ENCODE measurements at regions not wholly inside any gene's neighbourhood (a gene's known extent, or its start where the extent isn't known, plus 50 kb on each side); places are given as distances from the start of the nearest gene placed in this dataset.

DNA sequence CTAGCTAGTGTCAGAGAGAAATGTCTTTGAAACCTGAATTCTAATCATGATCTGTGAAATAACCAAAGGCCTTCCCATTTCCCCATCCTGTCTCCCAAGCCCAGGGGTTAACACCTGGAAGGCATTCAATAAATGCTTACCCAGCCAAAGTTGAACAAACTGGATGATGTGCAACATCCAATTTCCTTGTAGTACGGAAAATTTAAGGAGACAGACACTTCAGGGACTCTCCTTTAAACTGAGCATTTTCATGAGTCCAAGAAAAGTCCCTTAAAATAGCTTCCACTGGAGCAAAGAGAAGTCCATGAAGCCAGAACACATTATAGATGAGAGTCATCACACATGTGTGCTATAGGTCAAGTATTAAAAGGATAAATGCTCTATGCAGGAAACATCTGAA, 271.2 kb downstream of the RAB28 start:
- no peak for DNase-seq (ENCODE audit: low read depth, low spot score)
- Histone ChIP-seq H3K36me3 (ENCODE audit: insufficient read depth, low read length) (no peaks in the 10 kb centered on the region), H3K4me3 (no peak overlapping the region), H3K9me3 (ENCODE audit: low read depth, low read length) (no peaks in the 10 kb centered on the region), H3K9ac (ENCODE audit: insufficient read length) (no peak overlapping the region), H3K27ac (no peak overlapping the region)
- TF ChIP-seq POLR2AphosphoS5 (IDR thresholded peaks at IDR 0.05; ENCODE audit: borderline replicate concordance, low read depth, low read length) (no peak), EZH2 (IDR thresholded peaks at IDR 0.05) (no peak), FOXP2 (optimal IDR thresholded peaks at IDR 0.05; ENCODE audit: control extremely low read depth, extremely low read length, insufficient read depth) (no peak)

DNA sequence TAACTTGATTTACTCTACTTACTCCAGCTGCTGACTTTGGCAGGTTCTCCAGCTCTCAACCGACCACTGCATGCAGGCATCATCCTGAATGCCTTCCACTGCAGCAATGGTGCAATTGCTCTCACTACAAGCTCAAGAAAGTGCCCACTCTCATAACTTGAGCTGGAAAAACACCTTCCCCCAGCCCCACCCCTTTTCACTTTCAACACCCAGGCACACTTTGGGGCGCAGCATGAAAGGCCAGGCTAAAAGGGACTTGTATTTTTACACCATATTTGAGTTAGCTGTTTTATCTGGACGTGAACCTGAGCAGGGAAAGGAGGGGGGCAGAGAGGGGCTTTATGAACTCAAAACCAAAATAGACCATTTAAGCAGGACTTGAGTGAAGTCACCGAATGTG, 274.5 kb downstream of the RAB28 start:
- Histone ChIP-seq H3K9ac (ENCODE audit: insufficient read length) (no peak overlapping the region), H3K9me3 (ENCODE audit: low read depth, low read length) (no peaks in the 10 kb centered on the region), H3K36me3 (ENCODE audit: insufficient read depth, low read length) (no peaks in the 10 kb centered on the region), H3K4me3 (no peak overlapping the region), H3K27ac (no peak overlapping the region)
- no peak for TF ChIP-seq EZH2 (IDR thresholded peaks at IDR 0.05)
- TF ChIP-seq FOXP2 (optimal IDR thresholded peaks at IDR 0.05; ENCODE audit: control extremely low read depth, extremely low read length, insufficient read depth), result no peak
- TF ChIP-seq POLR2AphosphoS5 (IDR thresholded peaks at IDR 0.05; ENCODE audit: borderline replicate concordance, low read depth, low read length), result no peak
- no peak for DNase-seq (ENCODE audit: low read depth, low spot score)

DNA sequence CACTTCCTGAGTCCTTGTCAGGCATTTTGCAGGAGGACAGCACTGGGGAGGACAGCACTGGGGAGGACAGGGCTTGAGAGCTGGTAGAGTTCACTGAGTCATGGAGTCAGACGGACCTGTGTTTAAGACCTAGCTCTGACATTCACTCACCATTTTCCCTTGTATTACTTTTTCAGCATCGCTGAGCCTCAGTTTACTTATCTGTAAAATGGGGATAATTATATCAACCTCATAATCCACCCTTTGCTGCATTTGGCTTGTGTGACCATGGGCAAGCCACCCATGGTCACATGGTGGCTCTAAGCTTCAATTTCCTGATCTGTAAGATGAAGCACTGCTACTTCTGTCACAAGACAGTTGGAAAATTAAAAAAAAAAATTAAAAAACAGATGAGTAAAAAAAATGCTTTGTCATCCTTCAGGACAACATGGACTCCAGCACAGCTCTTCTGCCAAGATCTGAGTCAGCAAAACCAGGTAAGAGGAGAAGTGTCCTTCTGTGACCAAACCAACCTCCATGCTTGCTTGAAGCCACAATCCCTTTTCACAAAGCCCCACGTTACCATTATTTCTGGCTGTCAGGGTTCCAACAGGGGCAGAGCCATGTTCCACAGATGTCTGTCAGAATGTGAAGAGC, 275.5 kb downstream of the RAB28 start:
- H3K9ac ChIP-seq (ENCODE audit: insufficient read length), result no peak overlapping the region
- no peak overlapping the region for H3K27ac ChIP-seq
- no peak overlapping the region for H3K4me3 ChIP-seq
- DNase-seq (ENCODE audit: low read depth, low spot score), result no peak
- TF ChIP-seq POLR2AphosphoS5 (IDR thresholded peaks at IDR 0.05; ENCODE audit: borderline replicate concordance, low read depth, low read length) (no peak), FOXP2 (optimal IDR thresholded peaks at IDR 0.05; ENCODE audit: control extremely low read depth, extremely low read length, insufficient read depth) (no peak), EZH2 (IDR thresholded peaks at IDR 0.05) (no peak)
- no peaks in the 10 kb centered on the region for H3K9me3 ChIP-seq (ENCODE audit: low read depth, low read length)
- no peaks in the 10 kb centered on the region for H3K36me3 ChIP-seq (ENCODE audit: insufficient read depth, low read length)

DNA sequence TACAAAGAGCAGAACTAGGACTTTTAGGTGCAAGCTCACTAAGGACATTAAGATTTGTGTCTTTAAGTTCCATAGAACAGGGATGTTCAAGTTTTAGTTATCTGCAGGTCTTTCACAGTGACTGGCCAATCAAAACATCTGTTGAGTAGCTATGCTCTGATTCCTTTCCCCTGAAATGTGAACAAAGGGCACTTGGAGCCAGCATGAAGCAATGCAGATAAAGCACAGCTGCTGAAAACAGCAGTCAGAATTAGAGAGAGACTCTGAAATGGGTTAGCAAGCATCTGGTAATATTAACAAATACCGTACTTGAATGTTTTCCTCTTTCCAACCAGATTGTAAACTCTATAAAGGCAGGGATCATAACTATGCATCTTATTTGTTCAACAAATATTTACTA, 276.9 kb downstream of the RAB28 start:
- H3K27ac ChIP-seq, result no peak overlapping the region
- H3K36me3 ChIP-seq (ENCODE audit: insufficient read depth, low read length), result no peaks in the 10 kb centered on the region
- DNase-seq (ENCODE audit: low read depth, low spot score), result no peak
- no peak overlapping the region for H3K9ac ChIP-seq (ENCODE audit: insufficient read length)
- TF ChIP-seq EZH2 (IDR thresholded peaks at IDR 0.05), result no peak
- TF ChIP-seq POLR2AphosphoS5 (IDR thresholded peaks at IDR 0.05; ENCODE audit: borderline replicate concordance, low read depth, low read length), result no peak
- no peak for TF ChIP-seq FOXP2 (optimal IDR thresholded peaks at IDR 0.05; ENCODE audit: control extremely low read depth, extremely low read length, insufficient read depth)
- H3K9me3 ChIP-seq (ENCODE audit: low read depth, low read length), result no peaks in the 10 kb centered on the region
- no peak overlapping the region for H3K4me3 ChIP-seq

DNA sequence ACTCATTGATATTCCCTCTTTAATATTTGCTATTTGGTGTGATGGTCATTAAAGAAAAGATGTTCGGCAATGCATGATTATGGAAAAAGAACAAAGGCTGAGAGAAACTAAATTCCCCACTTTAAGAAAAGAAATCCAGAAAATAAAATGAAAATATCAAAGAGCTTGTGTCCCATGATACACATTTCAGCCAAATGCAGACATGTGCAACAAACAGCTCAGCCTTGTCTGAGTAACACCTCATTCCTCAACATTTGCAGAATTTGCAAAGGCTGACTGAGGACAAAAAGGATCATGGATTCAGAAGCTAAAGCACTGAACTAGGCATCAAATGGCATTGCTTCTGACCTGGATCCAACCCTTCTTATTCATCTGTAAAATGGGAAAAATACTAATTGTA, 281.0 kb downstream of the RAB28 start:
- H3K36me3 ChIP-seq (ENCODE audit: insufficient read depth, low read length), result no peaks in the 10 kb centered on the region
- no peaks in the 10 kb centered on the region for H3K9me3 ChIP-seq (ENCODE audit: low read depth, low read length)
- H3K4me3 ChIP-seq, result no peak overlapping the region
- no peak for DNase-seq (ENCODE audit: low read depth, low spot score)
- no peak overlapping the region for H3K27ac ChIP-seq
- no peak overlapping the region for H3K9ac ChIP-seq (ENCODE audit: insufficient read length)
- TF ChIP-seq EZH2 (IDR thresholded peaks at IDR 0.05) (no peak), FOXP2 (optimal IDR thresholded peaks at IDR 0.05; ENCODE audit: control extremely low read depth, extremely low read length, insufficient read depth) (no peak), POLR2AphosphoS5 (IDR thresholded peaks at IDR 0.05; ENCODE audit: borderline replicate concordance, low read depth, low read length) (no peak)

DNA sequence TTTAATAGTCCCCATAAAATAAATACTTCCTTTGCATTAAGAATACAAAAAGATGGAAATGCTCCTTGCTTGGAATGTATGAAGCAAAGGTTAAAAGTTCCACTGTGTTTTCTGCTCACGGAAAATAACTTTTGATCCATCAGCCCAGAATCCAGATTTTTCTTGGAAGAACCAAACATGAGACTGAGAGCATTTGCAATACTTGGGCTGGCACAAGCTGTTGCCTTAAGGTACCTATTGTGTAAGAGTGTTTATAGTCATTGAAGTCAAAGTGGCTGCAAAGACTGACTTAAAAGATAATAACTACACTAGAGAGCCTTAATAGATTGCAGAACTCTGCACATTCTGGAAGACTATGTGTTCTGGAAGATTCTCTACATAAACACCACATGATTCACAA, 281.4 kb downstream of the RAB28 start:
- no peak for DNase-seq (ENCODE audit: low read depth, low spot score)
- no peaks in the 10 kb centered on the region for H3K9me3 ChIP-seq (ENCODE audit: low read depth, low read length)

DNA sequence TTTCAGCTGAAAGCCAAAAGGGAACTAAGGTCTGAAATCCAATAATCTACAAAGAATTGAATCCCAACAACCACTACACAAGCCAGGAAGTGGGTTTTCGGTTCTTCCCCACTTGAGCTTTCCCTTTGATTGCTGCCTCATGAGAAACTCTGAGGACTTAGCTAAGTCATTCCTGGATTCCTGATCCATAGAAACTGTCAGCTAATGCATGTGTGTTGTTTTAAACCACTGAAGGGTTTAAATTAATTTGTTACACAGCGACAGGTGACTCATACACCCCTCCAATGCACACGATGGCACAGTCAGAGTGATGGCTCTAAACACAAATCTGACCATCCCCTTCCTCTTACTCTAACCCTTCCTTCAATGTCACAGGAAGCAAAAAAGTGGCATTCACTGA, 282.9 kb downstream of the RAB28 start:
- no peak for DNase-seq (ENCODE audit: low read depth, low spot score)
- no peaks in the 10 kb centered on the region for H3K36me3 ChIP-seq (ENCODE audit: insufficient read depth, low read length)
- no peak overlapping the region for H3K9ac ChIP-seq (ENCODE audit: insufficient read length)
- H3K4me3 ChIP-seq, result no peak overlapping the region
- TF ChIP-seq FOXP2 (optimal IDR thresholded peaks at IDR 0.05; ENCODE audit: control extremely low read depth, extremely low read length, insufficient read depth) (no peak), EZH2 (IDR thresholded peaks at IDR 0.05) (no peak), POLR2AphosphoS5 (IDR thresholded peaks at IDR 0.05; ENCODE audit: borderline replicate concordance, low read depth, low read length) (no peak)
- no peaks in the 10 kb centered on the region for H3K9me3 ChIP-seq (ENCODE audit: low read depth, low read length)
- H3K27ac ChIP-seq, result no peak overlapping the region

More for the DNA sequence above, 281.4 kb downstream of the RAB28 start:
- H3K36me3 ChIP-seq (ENCODE audit: insufficient read depth, low read length), result no peaks in the 10 kb centered on the region
- no peak overlapping the region for H3K4me3 ChIP-seq
- no peak overlapping the region for H3K9ac ChIP-seq (ENCODE audit: insufficient read length)
- TF ChIP-seq EZH2 (IDR thresholded peaks at IDR 0.05), result no peak
- no peak for TF ChIP-seq FOXP2 (optimal IDR thresholded peaks at IDR 0.05; ENCODE audit: control extremely low read depth, extremely low read length, insufficient read depth)
- no peak for TF ChIP-seq POLR2AphosphoS5 (IDR thresholded peaks at IDR 0.05; ENCODE audit: borderline replicate concordance, low read depth, low read length)
- no peak overlapping the region for H3K27ac ChIP-seq

DNA sequence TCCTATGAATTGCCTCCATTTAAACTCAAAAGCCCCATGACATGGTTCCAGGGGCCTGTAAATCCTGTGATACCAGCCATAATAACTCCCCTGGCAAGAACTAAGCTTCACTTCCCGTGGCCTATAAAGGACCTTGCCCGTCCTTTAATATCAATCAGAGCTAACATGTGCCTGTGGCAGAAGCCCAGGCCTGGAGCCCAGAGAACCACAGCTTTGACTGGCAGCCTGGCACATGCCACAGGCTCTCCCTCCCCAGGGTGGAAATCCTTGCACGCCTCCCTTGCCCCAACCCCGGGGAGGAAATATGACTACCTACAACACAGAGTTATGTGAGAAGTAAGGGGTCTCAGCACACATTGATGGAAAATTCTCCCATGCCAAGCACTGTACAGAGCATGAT, 287.4 kb downstream of the RAB28 start:
- Histone ChIP-seq H3K4me3 (no peak overlapping the region), H3K9ac (ENCODE audit: insufficient read length) (no peak overlapping the region), H3K27ac (no peak overlapping the region), H3K9me3 (ENCODE audit: low read depth, low read length) (no peaks in the 10 kb centered on the region), H3K36me3 (ENCODE audit: insufficient read depth, low read length) (no peaks in the 10 kb centered on the region)
- no peak for TF ChIP-seq POLR2AphosphoS5 (IDR thresholded peaks at IDR 0.05; ENCODE audit: borderline replicate concordance, low read depth, low read length)
- TF ChIP-seq FOXP2 (optimal IDR thresholded peaks at IDR 0.05; ENCODE audit: control extremely low read depth, extremely low read length, insufficient read depth), result no peak
- no peak for TF ChIP-seq EZH2 (IDR thresholded peaks at IDR 0.05)
- DNase-seq (ENCODE audit: low read depth, low spot score), result no peak

DNA sequence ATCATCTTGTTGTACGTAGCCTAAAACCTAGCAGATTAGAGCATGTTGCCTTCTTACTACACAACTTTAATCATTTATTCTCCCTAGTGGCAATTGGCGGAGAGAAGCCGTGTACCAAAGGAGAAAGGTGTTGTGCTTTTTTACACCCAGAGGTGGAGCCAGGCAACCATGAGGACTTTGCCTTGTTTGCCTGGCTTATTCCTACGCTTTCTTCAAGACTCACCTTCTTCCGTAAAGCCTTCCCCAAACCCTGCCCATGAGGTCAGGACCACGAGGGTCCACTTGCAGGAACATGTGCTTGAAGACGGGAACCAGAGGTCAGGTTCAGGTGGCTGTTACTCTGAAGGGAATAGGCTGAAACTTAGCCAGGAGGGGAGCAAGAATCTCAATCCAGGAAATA, 290.5 kb downstream of the RAB28 start:
- no peaks in the 10 kb centered on the region for H3K9me3 ChIP-seq (ENCODE audit: low read depth, low read length)
- H3K36me3 ChIP-seq (ENCODE audit: insufficient read depth, low read length), result no peaks in the 10 kb centered on the region
- no peak overlapping the region for H3K9ac ChIP-seq (ENCODE audit: insufficient read length)
- TF ChIP-seq EZH2 (IDR thresholded peaks at IDR 0.05) (no peak), FOXP2 (optimal IDR thresholded peaks at IDR 0.05; ENCODE audit: control extremely low read depth, extremely low read length, insufficient read depth) (no peak), POLR2AphosphoS5 (IDR thresholded peaks at IDR 0.05; ENCODE audit: borderline replicate concordance, low read depth, low read length) (no peak)
- no peak for DNase-seq (ENCODE audit: low read depth, low spot score)
- no peak overlapping the region for H3K4me3 ChIP-seq
- no peak overlapping the region for H3K27ac ChIP-seq
